H1 (cell line): ENCODE measurements at regions not wholly inside any gene's neighbourhood (a gene's known extent, or its start where the extent isn't known, plus 50 kb on each side); places are given as distances from the start of the nearest gene placed in this dataset.

Experiments used
- CTCF ChIA-PET: fragments of 300-600 bp; sonication (Branson Sonifier 250); formaldehyde crosslinking; loops from one replicate; lab custom pipeline; 2021; ENCODE audit not compliant: partially characterized antibody; lab: Charles Lee
- POLR2A ChIA-PET: fragments of 300-600 bp; sonication (Branson Sonifier 250); formaldehyde crosslinking; loops from one replicate; lab custom pipeline; 2021; ENCODE audit warnings: inconsistent platforms; ENCODE audit not compliant: partially characterized antibody; lab: Charles Lee
- DNase-seq, 2 experiments: peaks; one replicate each; pipeline versions ENCODE4 v3.0.0 to v3.0.0-alpha.2; 2010 to 2022; ENCODE audit warnings: low spot score in 2 of 2, low read depth in 1 of 2, mixed read lengths in 1 of 2
- FAIRE-seq: peaks from 2 replicates; lab custom pipeline; 2011; peaks lifted over from hg19 to GRCh38; lab: Jason Lieb, UNC
- H2AFZ ChIP-seq: 2 replicates; pipeline ENCODE4 v1.8.1; 2012; ENCODE audit warnings: low read length, inconsistent platforms
- H2AK5ac ChIP-seq: 2 replicates; pipeline ENCODE4 v1.6.1; 2013; ENCODE audit warnings: low read depth, low read length
- H2BK120ac ChIP-seq: replicated peaks from 2 replicates; pipeline ENCODE3; 2013; ENCODE audit warnings: low read depth, low read length, inconsistent platforms
- H2BK12ac ChIP-seq: 2 replicates; pipeline ENCODE4 v1.6.1; 2013; ENCODE audit warnings: low read depth, low read length
- H2BK15ac ChIP-seq: 2 replicates; pipeline ENCODE4 v1.6.1; 2013; ENCODE audit warnings: low read length
- H2BK20ac ChIP-seq: 2 replicates; pipeline ENCODE4 v1.6.1; 2013; ENCODE audit warnings: low read length
- H2BK5ac ChIP-seq: 2 replicates; pipeline ENCODE4 v1.6.1; 2013; ENCODE audit warnings: low read depth, low read length
- H3K14ac ChIP-seq: 2 replicates; pipeline ENCODE4 v1.6.1; 2013; ENCODE audit warnings: inconsistent platforms; ENCODE audit not compliant: insufficient read length
- H3K18ac ChIP-seq: 2 replicates; pipeline ENCODE4 v1.6.1; 2013; ENCODE audit warnings: low read length; ENCODE audit errors: extremely low read depth
- H3K23ac ChIP-seq: 2 replicates; pipeline ENCODE4 v1.6.1; 2013; ENCODE audit warnings: inconsistent platforms; ENCODE audit not compliant: insufficient read length
- H3K23me2 ChIP-seq: 2 replicates; pipeline ENCODE4 v1.6.1; 2013; ENCODE audit warnings: low read depth, low read length
- H3K27ac ChIP-seq: 2 replicates; pipeline ENCODE4 v1.6.1; 2011; ENCODE audit warnings: low read depth, low read length, inconsistent platforms
- H3K27me3 ChIP-seq, 4 experiments: replicated peaks in 1 of 4; 1 replicate in 1 of 4; 2 replicates in 3 of 4; pipeline versions ENCODE4 v1.6.1 to v1.8.1; 2011 to 2013; ENCODE audit warnings: low read length in 3 of 4, mild to moderate bottlenecking in 3 of 4, inconsistent platforms in 2 of 4, mixed read lengths in 2 of 4, moderate library complexity in 1 of 4; ENCODE audit not compliant: control insufficient read depth in 3 of 4, insufficient read depth in 3 of 4; ENCODE audit errors: extremely low read depth in 1 of 4
- H3K36me3 ChIP-seq, 4 experiments: 2 replicates each; pipeline versions ENCODE4 v1.6.1 to v1.8.1; 2011 to 2013; ENCODE audit warnings: mild to moderate bottlenecking in 4 of 4, low read length in 3 of 4, moderate library complexity in 2 of 4, control low read depth in 1 of 4, inconsistent platforms in 1 of 4; ENCODE audit not compliant: insufficient read depth in 4 of 4, control insufficient read depth in 2 of 4
- H3K4ac ChIP-seq: replicated peaks from 2 replicates; pipeline ENCODE3; 2013; ENCODE audit warnings: low read length, low read depth, mixed read lengths, inconsistent platforms; ENCODE audit not compliant: insufficient read length
- H3K4me1 ChIP-seq, 4 experiments: replicated peaks in 1 of 4; 1 replicate in 1 of 4; 2 replicates in 3 of 4; pipeline versions ENCODE4 v1.6.1 to v1.8.1; 2011 to 2013; ENCODE audit warnings: low read length in 3 of 4, inconsistent platforms in 2 of 4, mixed read lengths in 1 of 4; ENCODE audit not compliant: insufficient read depth in 4 of 4, control insufficient read depth in 3 of 4
- H3K4me2 ChIP-seq, 2 experiments: 2 replicates each; pipeline versions ENCODE4 v1.6.1 to v1.8.1; 2011 to 2013; ENCODE audit warnings: low read depth in 2 of 2, low read length in 2 of 2, control low read depth in 1 of 2, inconsistent platforms in 1 of 2, mild to moderate bottlenecking in 1 of 2; ENCODE audit not compliant: insufficient read depth in 1 of 2
- H3K4me3 ChIP-seq, 4 experiments: fragments of 200-600, 300-600 bp in 1 of 4; sonication (generic), shearing (Covaris generic), sonication (Bioruptor Twin) in 1 of 4; 2 replicates each; pipeline versions ENCODE4 v1.5.1 to v1.8.1; 2011 to 2016; ENCODE audit warnings: low read length in 4 of 4, low read depth in 3 of 4, control low read depth in 2 of 4, inconsistent platforms in 2 of 4, mild to moderate bottlenecking in 2 of 4, mixed read lengths in 1 of 4, moderate library complexity in 1 of 4; ENCODE audit not compliant: insufficient read depth in 2 of 4; ENCODE audit errors: extremely low read depth in 1 of 4
- H3K56ac ChIP-seq: replicated peaks from 2 replicates; pipeline ENCODE3; 2013; ENCODE audit warnings: low read depth, mild to moderate bottlenecking, mixed read lengths, low read length, inconsistent platforms; ENCODE audit not compliant: insufficient read length
- H3K79me1 ChIP-seq: 2 replicates; pipeline ENCODE4 v1.6.1; 2013; ENCODE audit warnings: low read depth, low read length, control low read depth
- H3K79me2 ChIP-seq, 2 experiments: 2 replicates each; pipeline versions ENCODE4 v1.6.1 to v1.8.1; 2012 to 2013; ENCODE audit warnings: low read length in 2 of 2, mild to moderate bottlenecking in 2 of 2, inconsistent platforms in 1 of 2; ENCODE audit not compliant: insufficient read depth in 2 of 2, control insufficient read depth in 1 of 2
- H3K9ac ChIP-seq, 4 experiments: replicated peaks in 1 of 4; 1 replicate in 1 of 4; 2 replicates in 3 of 4; pipeline versions ENCODE4 v1.6.1 to v1.8.1; 2011 to 2013; ENCODE audit warnings: low read depth in 3 of 4, low read length in 3 of 4, control low read depth in 2 of 4, mild to moderate bottlenecking in 2 of 4, moderate library complexity in 2 of 4, inconsistent platforms in 1 of 4; ENCODE audit errors: extremely low read depth in 1 of 4
- H3K9me3 ChIP-seq, 2 experiments: 2 replicates each; pipeline versions ENCODE4 v1.6.1 to v1.8.1; 2012 to 2013; ENCODE audit warnings: mild to moderate bottlenecking in 2 of 2, moderate library complexity in 2 of 2, control low read depth in 1 of 2, inconsistent platforms in 1 of 2, low read depth in 1 of 2, low read length in 1 of 2, mixed read lengths in 1 of 2; ENCODE audit not compliant: insufficient read depth in 2 of 2
- H4K20me1 ChIP-seq, 2 experiments: replicated peaks in 1 of 2; 2 replicates each; pipeline versions ENCODE3 to v1.8.1; 2011 to 2013; ENCODE audit warnings: inconsistent platforms in 2 of 2, low read length in 2 of 2, mild to moderate bottlenecking in 1 of 2; ENCODE audit not compliant: insufficient read depth in 2 of 2, control insufficient read depth in 1 of 2
- H4K5ac ChIP-seq: 2 replicates; pipeline ENCODE4 v1.6.1; 2013; ENCODE audit warnings: low read length, low read depth, mixed read lengths, inconsistent platforms; ENCODE audit not compliant: insufficient read length
- H4K8ac ChIP-seq: 2 replicates; pipeline ENCODE4 v1.8.0; 2013; ENCODE audit warnings: mild to moderate bottlenecking, moderate library complexity, low read length, inconsistent platforms; ENCODE audit not compliant: insufficient read depth; ENCODE audit errors: extremely low read depth
- H4K91ac ChIP-seq: replicated peaks from 2 replicates; pipeline ENCODE3; 2013; ENCODE audit warnings: low read length, mixed read lengths, inconsistent platforms; ENCODE audit not compliant: insufficient read length
- POLR2A ChIP-seq, 2 experiments: IDR thresholded peaks; 1 replicate in 1 of 2; 2 replicates in 1 of 2; pipeline ENCODE4 v1.6.1; 2011; ENCODE audit warnings: low read depth in 2 of 2, low read length in 2 of 2, mild to moderate bottlenecking in 2 of 2; ENCODE audit errors: control extremely low read depth in 1 of 2
- RNF2 ChIP-seq: fragments of 200-900, 300-1000 bp; sonication (generic); IDR thresholded peaks from 2 replicates; pipeline ENCODE4 v1.7.1; 2016; ENCODE audit warnings: borderline replicate concordance, low read depth, mild to moderate bottlenecking, antibody characterized with exemption, low read length; ENCODE audit not compliant: poor library complexity, severe bottlenecking; ENCODE audit errors: missing control alignments
- TCF12 ChIP-seq: IDR thresholded peaks from 2 replicates; pipeline ENCODE4 v1.6.1; 2011; ENCODE audit warnings: low read depth, mild to moderate bottlenecking, low read length
- WGBS, 2 experiments: shearing (Covaris generic) in 1 of 2; methylation state at CpG; one replicate each; pipeline versions ENCODE4 v1.1.6 to v1.1.7; 2013 to 2015; ENCODE audit warnings: low lambda C conversion rate in 2 of 2, mixed read lengths in 2 of 2, inconsistent platforms in 1 of 2, low coverage in 1 of 2, missing lambda C conversion rate in 1 of 2; ENCODE audit not compliant: insufficient replicate concordance in 2 of 2, insufficient coverage in 1 of 2, insufficient read length in 1 of 2; ENCODE audit errors: extremely low coverage in 1 of 2, missing lambda C conversion rate in 1 of 2; 5-methylcytosine and 5-hydroxymethylcytosine counted together

GRCh38 chr10:61119573-61119972, 175.6 kb upstream of the RHOBTB1 start:
- H2BK5ac ChIP-seq: no peak overlapping the region
- H4K20me1 ChIP-seq: no peaks in the 10 kb centered on the region
- no peak for DNase-seq
- no peak overlapping the region for H3K9ac ChIP-seq
- no peaks in the 10 kb centered on the region for H3K9me3 ChIP-seq
- H3K18ac ChIP-seq: no peak overlapping the region
- no peak overlapping the region for H3K4ac ChIP-seq
- no peak overlapping the region for H2AK5ac ChIP-seq
- no peak for TF ChIP-seq TCF12
- no peak for TF ChIP-seq POLR2A (IDR thresholded peaks at IDR 0.05; ENCODE audit: control extremely low read depth in 1 of 2, low read depth in 2 of 2, low read length in 2 of 2)
- no peak for TF ChIP-seq RNF2
- no peak for FAIRE-seq
- no peak overlapping the region for H3K4me3 ChIP-seq
- 79% methylated on average over 1 of the region's 1 CpG; no CpG with 5 or more reads in 1 of the 2 experiments for WGBS, 2 experiments
- no peaks in the 10 kb centered on the region for H3K79me1 ChIP-seq
- H3K23me2 ChIP-seq: no peaks in the 10 kb centered on the region
- ChIA-PET POLR2A (no interaction called here), CTCF (interaction anchor here (0.6 kb wide), 1 partner anchor 1150 kb away, joined by 3 read pairs; no protein-coding TSS in a partner anchor)
- no peak overlapping the region for H4K5ac ChIP-seq
- H3K27me3 ChIP-seq: no peaks in the 10 kb centered on the region
- no peak overlapping the region for H3K14ac ChIP-seq
- no peak overlapping the region for H3K27ac ChIP-seq
- H3K36me3 ChIP-seq: no peaks in the 10 kb centered on the region
- H3K56ac ChIP-seq: no peak overlapping the region
- H2BK15ac ChIP-seq: no peak overlapping the region
- H2BK120ac ChIP-seq: no peak overlapping the region
- H3K4me1 ChIP-seq: no peaks in the 10 kb centered on the region
- H4K8ac ChIP-seq: no peak overlapping the region
- no peak overlapping the region for H2AFZ ChIP-seq
- H3K79me2 ChIP-seq: no peaks in the 10 kb centered on the region
- H2BK20ac ChIP-seq: no peak overlapping the region
- H3K23ac ChIP-seq: no peak overlapping the region
- H4K91ac ChIP-seq: no peak overlapping the region
- no peak overlapping the region for H3K4me2 ChIP-seq
- H2BK12ac ChIP-seq: no peak overlapping the region
